HUES64 (cell line): ENCODE measurements at regions not wholly inside any gene's neighbourhood (a gene's known extent, or its start where the extent isn't known, plus 50 kb on each side); places are given as distances from the start of the nearest gene placed in this dataset.
"Not testable (repeated sequence)": the region's sequence is repeated elsewhere in the genome, so short reads cannot be mapped to it uniquely, and the experiment has no call there.

Source experiments
- H3K27ac ChIP-seq: 2 replicates; pipeline ENCODE4 v1.7.0; 2013; ENCODE audit warnings: low read depth, low read length, inconsistent platforms
- H3K27me3 ChIP-seq: 2 replicates; pipeline ENCODE4 v1.6.1; 2013; ENCODE audit warnings: mild to moderate bottlenecking, low read length; ENCODE audit not compliant: insufficient read depth
- H3K36me3 ChIP-seq: 2 replicates; pipeline ENCODE4 v1.6.1; 2013; ENCODE audit warnings: mild to moderate bottlenecking, low read length; ENCODE audit not compliant: insufficient read depth
- H3K4me1 ChIP-seq: 2 replicates; pipeline ENCODE4 v1.6.1; 2013; ENCODE audit warnings: mild to moderate bottlenecking, low read length, moderate library complexity; ENCODE audit not compliant: insufficient read depth
- H3K4me3 ChIP-seq: 2 replicates; pipeline ENCODE4 v1.5.1; 2013; ENCODE audit warnings: mild to moderate bottlenecking, low read length, moderate library complexity
- H3K9ac ChIP-seq: 2 replicates; pipeline ENCODE4 v1.6.1; 2013; ENCODE audit warnings: mild to moderate bottlenecking, low read depth, low read length
- H3K9me3 ChIP-seq: 2 replicates; pipeline ENCODE4 v1.6.1; 2013; ENCODE audit warnings: low read depth, low read length; ENCODE audit not compliant: insufficient read depth
- WGBS: fragments of 150-250, 120-280 bp; methylation state at CpG from one replicate; pipeline ENCODE4 v1.1.7; 2013; ENCODE audit warnings: missing lambda C conversion rate; 5-methylcytosine and 5-hydroxymethylcytosine counted together

- Histone ChIP-seq H3K27me3 (no peaks in the 10 kb centered on the region), H3K4me1 (no peaks in the 10 kb centered on the region), H3K9ac (no peak overlapping the region), H3K4me3 (no peak overlapping the region), H3K36me3 (no peaks in the 10 kb centered on the region), H3K9me3 (peaks cover 69% of the 10 kb centered on the region), H3K27ac (no peak overlapping the region)
- 87% methylated on average over 1 of the region's 1 CpG for WGBS
Observed at GRCh38 chr15:20409247-20409646, 132.4 kb downstream of the GOLGA6L6 start.

- WGBS: 67% methylated on average over 6 of the region's 6 CpGs
- no peaks in the 10 kb centered on the region for H3K27me3 ChIP-seq
- H3K9me3 ChIP-seq: peaks cover 83% of the 10 kb centered on the region
- H3K9ac ChIP-seq: no peak overlapping the region
- no peak overlapping the region for H3K4me3 ChIP-seq
- no peaks in the 10 kb centered on the region for H3K36me3 ChIP-seq
- H3K27ac ChIP-seq: no peak overlapping the region
- H3K4me1 ChIP-seq: no peaks in the 10 kb centered on the region
Observed at GRCh38 chr15:20407553-20407952, 134.0 kb downstream of the GOLGA6L6 start.

- no CpG with 5 or more reads among the region's 1 CpG for WGBS
- not testable (repeated sequence) for H3K9ac ChIP-seq, H3K27me3 ChIP-seq, H3K4me1 ChIP-seq, H3K4me3 ChIP-seq, H3K27ac ChIP-seq, H3K36me3 ChIP-seq
- peaks cover 95% of the 10 kb centered on the region for H3K9me3 ChIP-seq
Observed at GRCh38 chr15:20404571-20404970, 137.0 kb downstream of the GOLGA6L6 start.

- peaks cover 95% of the 10 kb centered on the region for H3K9me3 ChIP-seq
- not testable (repeated sequence) for H3K27me3 ChIP-seq, H3K27ac ChIP-seq, H3K4me3 ChIP-seq, H3K4me1 ChIP-seq, H3K36me3 ChIP-seq, H3K9ac ChIP-seq
- WGBS: 94% methylated on average over 3 of the region's 3 CpGs
Observed at GRCh38 chr15:20402586-20402985, 139.0 kb downstream of the GOLGA6L6 start.

GRCh38 chr15:20401058-20401457, 140.5 kb downstream of the GOLGA6L6 start:
- peaks cover 99% of the 10 kb centered on the region for H3K9me3 ChIP-seq
- not testable (repeated sequence) for H3K4me1 ChIP-seq, H3K27ac ChIP-seq, H3K27me3 ChIP-seq, H3K4me3 ChIP-seq, H3K9ac ChIP-seq, H3K36me3 ChIP-seq
- 77% methylated on average over 3 of the region's 3 CpGs for WGBS

GRCh38 chr15:20398680-20399079, 142.9 kb downstream of the GOLGA6L6 start:
- H3K9me3 ChIP-seq: peaks cover 99% of the 10 kb centered on the region
- not testable (repeated sequence) for H3K27ac ChIP-seq, H3K27me3 ChIP-seq, H3K9ac ChIP-seq, H3K36me3 ChIP-seq, H3K4me1 ChIP-seq, H3K4me3 ChIP-seq
- 84% methylated on average over 4 of the region's 5 CpGs for WGBS

GRCh38 chr15:20388161-20388560, 153.4 kb downstream of the GOLGA6L6 start:
- H3K27ac ChIP-seq, H3K27me3 ChIP-seq, H3K4me3 ChIP-seq, H3K36me3 ChIP-seq, H3K4me1 ChIP-seq, H3K9ac ChIP-seq: not testable (repeated sequence)
- peaks cover 92% of the 10 kb centered on the region for H3K9me3 ChIP-seq
- WGBS: 86% methylated on average over 1 of the region's 3 CpGs

- peaks cover 92% of the 10 kb centered on the region for H3K9me3 ChIP-seq
- H3K27ac ChIP-seq: no peak overlapping the region
- H3K4me3 ChIP-seq: no peak overlapping the region
- no peaks in the 10 kb centered on the region for H3K36me3 ChIP-seq
- no peaks in the 10 kb centered on the region for H3K27me3 ChIP-seq
- no peaks in the 10 kb centered on the region for H3K4me1 ChIP-seq
- no peak overlapping the region for H3K9ac ChIP-seq
Observed at GRCh38 chr15:20386198-20386597, 155.4 kb downstream of the GOLGA6L6 start.

GRCh38 chr15:20380199-20380598, 161.4 kb downstream of the GOLGA6L6 start:
- WGBS: 86% methylated on average over 5 of the region's 5 CpGs
- peaks cover 90% of the 10 kb centered on the region for H3K9me3 ChIP-seq
- H3K4me1 ChIP-seq: not testable (repeated sequence)

GRCh38 chr15:20376872-20377271, 164.7 kb downstream of the GOLGA6L6 start:
- H3K27ac ChIP-seq: no peak overlapping the region
- 64% methylated on average over 5 of the region's 5 CpGs for WGBS
- no peak overlapping the region for H3K9ac ChIP-seq
- no peaks in the 10 kb centered on the region for H3K4me1 ChIP-seq
- no peak overlapping the region for H3K4me3 ChIP-seq
- H3K36me3 ChIP-seq: no peaks in the 10 kb centered on the region
- H3K27me3 ChIP-seq: no peaks in the 10 kb centered on the region
- peaks cover 97% of the 10 kb centered on the region for H3K9me3 ChIP-seq

More at GRCh38 chr15:20380199-20380598, 161.4 kb downstream of the GOLGA6L6 start:
- H3K4me3 ChIP-seq, H3K9ac ChIP-seq, H3K36me3 ChIP-seq, H3K27ac ChIP-seq, H3K27me3 ChIP-seq: not testable (repeated sequence)

- not testable (repeated sequence) for H3K4me3 ChIP-seq, H3K9ac ChIP-seq, H3K27me3 ChIP-seq, H3K4me1 ChIP-seq, H3K36me3 ChIP-seq, H3K27ac ChIP-seq
- H3K9me3 ChIP-seq: peaks cover 97% of the 10 kb centered on the region
Observed at GRCh38 chr15:20372416-20372815, 169.2 kb downstream of the GOLGA6L6 start.

GRCh38 chr15:20369500-20369899, 172.1 kb downstream of the GOLGA6L6 start:
- 76% methylated on average over 3 of the region's 3 CpGs for WGBS
- no peak overlapping the region for H3K27ac ChIP-seq

More at GRCh38 chr15:20369500-20369899, 172.1 kb downstream of the GOLGA6L6 start:
- Histone ChIP-seq H3K9ac (no peak overlapping the region), H3K9me3 (peaks cover 99% of the 10 kb centered on the region), H3K36me3 (no peaks in the 10 kb centered on the region), H3K4me3 (0 out of 2 replicates have a peak overlapping the region, but pooled peaks have one; percentile 0), H3K27me3 (no peaks in the 10 kb centered on the region), H3K4me1 (no peaks in the 10 kb centered on the region)
